CMK (cell line): ENCODE measurements at regions not wholly inside any gene's neighbourhood (a gene's known extent, or its start where the extent isn't known, plus 50 kb on each side); places are given as distances from the start of the nearest gene placed in this dataset.
"Not testable (repeated sequence)": the region's sequence is repeated elsewhere in the genome, so short reads cannot be mapped to it uniquely, and the experiment has no call there.

Experiments
- DNase-seq: peaks from one replicate; pipeline ENCODE4 v3.0.0-alpha.2; 2010; ENCODE audit warnings: low read depth

GRCh38 chr7:140283472-140283871 is 106.7 kb upstream of the KDM7A start:
- DNase-seq, result no peak

- DNase-seq, result no peak
Observed at GRCh38 chr7:140281960-140282359, 105.2 kb upstream of the KDM7A start.

- no peak for DNase-seq
Observed at GRCh38 chr7:140281255-140281654, 104.5 kb upstream of the KDM7A start.

GRCh38 chr7:140276001-140276400 is 99.2 kb upstream of the KDM7A start:
- DNase-seq, result no peak

GRCh38 chr7:140275069-140275965 is 98.5 kb upstream of the KDM7A start:
- DNase-seq, result no peak

- no peak for DNase-seq
Observed at GRCh38 chr7:140273417-140273816, 96.6 kb upstream of the KDM7A start.

GRCh38 chr7:140271643-140271968 is 94.8 kb upstream of the KDM7A start:
- not testable (repeated sequence) for DNase-seq

- no peak for DNase-seq
Observed at GRCh38 chr7:140269004-140269638, 92.3 kb upstream of the KDM7A start.

- DNase-seq, result no peak
Observed at GRCh38 chr7:140267381-140268226, 90.8 kb upstream of the KDM7A start.

- no peak for DNase-seq
Observed at GRCh38 chr7:140263277-140263676, 86.5 kb upstream of the KDM7A start.

- DNase-seq, result no peak
Observed at GRCh38 chr7:140262242-140262903, 85.6 kb upstream of the KDM7A start.

GRCh38 chr7:140261522-140261921 is 84.7 kb upstream of the KDM7A start:
- no peak for DNase-seq

GRCh38 chr7:140261105-140261486 is 84.3 kb upstream of the KDM7A start:
- no peak for DNase-seq

GRCh38 chr7:140260352-140261104 is 83.7 kb upstream of the KDM7A start:
- DNase-seq, result no peak

- DNase-seq, result not testable (repeated sequence)
Observed at GRCh38 chr7:140257278-140257677, 80.5 kb upstream of the KDM7A start.

GRCh38 chr7:140254976-140255375 is 78.2 kb upstream of the KDM7A start:
- not testable (repeated sequence) for DNase-seq

GRCh38 chr7:140249036-140249806 is 72.4 kb upstream of the KDM7A start:
- no peak for DNase-seq

GRCh38 chr7:140247559-140247958 is 70.8 kb upstream of the KDM7A start:
- DNase-seq, result no peak

- no peak for DNase-seq
Observed at GRCh38 chr7:140245611-140246105, 68.9 kb upstream of the KDM7A start.
